ENCODE measurements at regions not wholly inside any gene's neighbourhood (a gene's known extent, or its start where the extent isn't known, plus 50 kb on each side); places are given as distances from the start of the nearest gene placed in this dataset.
"Not testable (repeated sequence)": the region's sequence is repeated elsewhere in the genome, so short reads cannot be mapped to it uniquely, and the experiment has no call there.

DNA sequence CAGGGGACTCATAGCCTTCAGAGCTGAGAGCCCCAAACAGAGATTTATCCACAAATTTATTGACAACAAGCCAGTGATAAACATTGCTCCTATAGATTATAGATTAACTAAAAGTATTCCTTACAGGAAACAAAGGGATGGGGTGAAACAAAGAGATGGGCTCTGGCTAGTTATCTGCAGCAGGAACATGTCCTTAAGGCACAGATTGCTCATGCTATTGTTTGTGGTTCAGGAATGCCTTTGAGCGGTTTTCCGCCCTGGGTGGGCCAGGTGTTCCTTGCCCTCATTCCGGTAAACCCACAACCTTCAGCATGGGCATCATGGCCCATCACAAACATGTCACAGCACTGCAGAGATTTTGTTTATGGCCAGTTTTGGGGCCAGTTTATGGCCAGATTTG is 73.0 kb upstream of the SGCE start:
- H3K9ac ChIP-seq (ENCODE audit: low read length); H3K9me3 ChIP-seq (ENCODE audit: control insufficient read depth in 1 of 2, insufficient read depth in 1 of 2, low read depth in 1 of 2, low read length in 2 of 2); ATAC-seq; CTCF ChIA-PET; DNase-seq (ENCODE audit: low read depth, low spot score); H3K27ac ChIP-seq (ENCODE audit: low read depth, low read length); H2AFZ ChIP-seq (ENCODE audit: low read depth, low read length, poor library complexity, severe bottlenecking); POLR2A ChIA-PET; H3K79me2 ChIP-seq (ENCODE audit: insufficient read depth, low read length); H3K4me1 ChIP-seq (ENCODE audit: control insufficient read depth in 1 of 2, insufficient read depth in 2 of 2, low read length in 2 of 2); H3K4me3 ChIP-seq (replicated peaks in 1 of 2; ENCODE audit: low read depth in 1 of 2, low read length in 2 of 2); H4K20me1 ChIP-seq (ENCODE audit: insufficient read depth); H3K4me2 ChIP-seq (ENCODE audit: low read length); H3K9me2 ChIP-seq (ENCODE audit: insufficient read depth); RAD21 ChIA-PET (ENCODE audit: low non-redundant PET in 1 of 2, low total read pairs in 2 of 2, uncharacterized antibody in 2 of 2, unreplicated experiment in 2 of 2); H3K36me3 ChIP-seq (ENCODE audit: control insufficient read depth in 1 of 2, insufficient read depth in 2 of 2, low read length in 2 of 2); BruUV-seq (replicated peaks); intact Hi-C loops (cut with micrococcal nuclease); H3K27me3 ChIP-seq (ENCODE audit: insufficient read depth, low read length): not testable (repeated sequence)

DNA sequence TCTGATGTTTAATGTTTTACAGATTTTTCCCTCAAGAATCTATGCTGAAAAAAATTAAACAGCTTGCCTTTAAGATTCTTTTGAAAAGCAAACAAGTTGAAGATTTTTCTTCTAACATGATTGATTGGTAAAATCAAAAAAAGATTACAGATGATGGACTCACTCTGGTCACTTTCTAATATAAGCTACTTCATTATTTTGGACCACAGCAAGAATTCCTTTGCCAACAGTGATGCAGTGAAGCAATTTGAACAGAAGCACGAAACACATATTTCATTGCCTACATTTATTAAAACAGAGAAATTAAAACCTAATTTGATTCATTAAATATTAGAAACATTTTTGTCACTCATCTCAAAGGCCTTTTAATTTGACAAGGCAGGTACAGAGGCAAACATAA is 82.1 kb upstream of the SGCE start:
- no TSS peak for BruUV-seq (replicated peaks)
- H3K4me2 ChIP-seq (ENCODE audit: low read length): no peak overlapping the region
- ChIA-PET RAD21 (ENCODE audit: low non-redundant PET in 1 of 2, low total read pairs in 2 of 2, uncharacterized antibody in 2 of 2, unreplicated experiment in 2 of 2) (no interaction called here), CTCF (no interaction called here), POLR2A (no interaction called here)
- no peak overlapping the region for H2AFZ ChIP-seq (ENCODE audit: low read depth, low read length, poor library complexity, severe bottlenecking)
- no peaks in the 10 kb centered on the region for H3K27me3 ChIP-seq (ENCODE audit: insufficient read depth, low read length)
- ATAC-seq: no peak
- H3K4me3 ChIP-seq (replicated peaks in 1 of 2; ENCODE audit: low read depth in 1 of 2, low read length in 2 of 2): no peak overlapping the region
- intact Hi-C loops (cut with micrococcal nuclease): no loop called here
- H3K4me1 ChIP-seq (ENCODE audit: control insufficient read depth in 1 of 2, insufficient read depth in 2 of 2, low read length in 2 of 2): no peaks in the 10 kb centered on the region
- H3K9me2 ChIP-seq (ENCODE audit: insufficient read depth): no peaks in the 10 kb centered on the region
- DNase-seq (ENCODE audit: low read depth, low spot score): no peak
- no peaks in the 10 kb centered on the region for H3K36me3 ChIP-seq (ENCODE audit: control insufficient read depth in 1 of 2, insufficient read depth in 2 of 2, low read length in 2 of 2)
- H3K79me2 ChIP-seq (ENCODE audit: insufficient read depth, low read length): no peaks in the 10 kb centered on the region
- no peaks in the 10 kb centered on the region for H3K9me3 ChIP-seq (ENCODE audit: control insufficient read depth in 1 of 2, insufficient read depth in 1 of 2, low read depth in 1 of 2, low read length in 2 of 2)
- no peaks in the 10 kb centered on the region for H4K20me1 ChIP-seq (ENCODE audit: insufficient read depth)
- H3K9ac ChIP-seq (ENCODE audit: low read length): no peak overlapping the region
- no peak overlapping the region for H3K27ac ChIP-seq (ENCODE audit: low read depth, low read length)
- TF ChIP-seq, protein P1, sequence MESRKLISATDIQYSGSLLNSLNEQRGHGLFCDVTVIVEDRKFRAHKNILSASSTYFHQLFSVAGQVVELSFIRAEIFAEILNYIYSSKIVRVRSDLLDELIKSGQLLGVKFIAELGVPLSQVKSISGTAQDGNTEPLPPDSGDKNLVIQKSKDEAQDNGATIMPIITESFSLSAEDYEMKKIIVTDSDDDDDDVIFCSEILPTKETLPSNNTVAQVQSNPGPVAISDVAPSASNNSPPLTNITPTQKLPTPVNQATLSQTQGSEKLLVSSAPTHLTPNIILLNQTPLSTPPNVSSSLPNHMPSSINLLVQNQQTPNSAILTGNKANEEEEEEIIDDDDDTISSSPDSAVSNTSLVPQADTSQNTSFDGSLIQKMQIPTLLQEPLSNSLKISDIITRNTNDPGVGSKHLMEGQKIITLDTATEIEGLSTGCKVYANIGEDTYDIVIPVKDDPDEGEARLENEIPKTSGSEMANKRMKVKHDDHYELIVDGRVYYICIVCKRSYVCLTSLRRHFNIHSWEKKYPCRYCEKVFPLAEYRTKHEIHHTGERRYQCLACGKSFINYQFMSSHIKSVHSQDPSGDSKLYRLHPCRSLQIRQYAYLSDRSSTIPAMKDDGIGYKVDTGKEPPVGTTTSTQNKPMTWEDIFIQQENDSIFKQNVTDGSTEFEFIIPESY (IDR thresholded peaks at IDR 0.05; ENCODE audit: extremely low read depth, insufficient replicate concordance, low read length): no peak
- TF ChIP-seq POLR2A (IDR thresholded peaks at IDR 0.05; ENCODE audit: borderline replicate concordance, extremely low read depth, insufficient read depth, insufficient read length): no peak
- TF ChIP-seq FOSL1 (IDR thresholded peaks at IDR 0.05; ENCODE audit: low read depth): no peak
- TF ChIP-seq ELF1 (IDR thresholded peaks at IDR 0.05; ENCODE audit: borderline replicate concordance, low read depth): no peak
- TF ChIP-seq CBX3 (IDR thresholded peaks at IDR 0.05; ENCODE audit: low read depth): no peak
- TF ChIP-seq, protein P2, sequence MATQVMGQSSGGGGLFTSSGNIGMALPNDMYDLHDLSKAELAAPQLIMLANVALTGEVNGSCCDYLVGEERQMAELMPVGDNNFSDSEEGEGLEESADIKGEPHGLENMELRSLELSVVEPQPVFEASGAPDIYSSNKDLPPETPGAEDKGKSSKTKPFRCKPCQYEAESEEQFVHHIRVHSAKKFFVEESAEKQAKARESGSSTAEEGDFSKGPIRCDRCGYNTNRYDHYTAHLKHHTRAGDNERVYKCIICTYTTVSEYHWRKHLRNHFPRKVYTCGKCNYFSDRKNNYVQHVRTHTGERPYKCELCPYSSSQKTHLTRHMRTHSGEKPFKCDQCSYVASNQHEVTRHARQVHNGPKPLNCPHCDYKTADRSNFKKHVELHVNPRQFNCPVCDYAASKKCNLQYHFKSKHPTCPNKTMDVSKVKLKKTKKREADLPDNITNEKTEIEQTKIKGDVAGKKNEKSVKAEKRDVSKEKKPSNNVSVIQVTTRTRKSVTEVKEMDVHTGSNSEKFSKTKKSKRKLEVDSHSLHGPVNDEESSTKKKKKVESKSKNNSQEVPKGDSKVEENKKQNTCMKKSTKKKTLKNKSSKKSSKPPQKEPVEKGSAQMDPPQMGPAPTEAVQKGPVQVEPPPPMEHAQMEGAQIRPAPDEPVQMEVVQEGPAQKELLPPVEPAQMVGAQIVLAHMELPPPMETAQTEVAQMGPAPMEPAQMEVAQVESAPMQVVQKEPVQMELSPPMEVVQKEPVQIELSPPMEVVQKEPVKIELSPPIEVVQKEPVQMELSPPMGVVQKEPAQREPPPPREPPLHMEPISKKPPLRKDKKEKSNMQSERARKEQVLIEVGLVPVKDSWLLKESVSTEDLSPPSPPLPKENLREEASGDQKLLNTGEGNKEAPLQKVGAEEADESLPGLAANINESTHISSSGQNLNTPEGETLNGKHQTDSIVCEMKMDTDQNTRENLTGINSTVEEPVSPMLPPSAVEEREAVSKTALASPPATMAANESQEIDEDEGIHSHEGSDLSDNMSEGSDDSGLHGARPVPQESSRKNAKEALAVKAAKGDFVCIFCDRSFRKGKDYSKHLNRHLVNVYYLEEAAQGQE (IDR thresholded peaks at IDR 0.05; ENCODE audit: low read depth): no peak

Measured in HCT116 (cell line).